ENCODE measurements at regions not wholly inside any gene's neighbourhood (a gene's known extent, or its start where the extent isn't known, plus 50 kb on each side); places are given as distances from the start of the nearest gene placed in this dataset.

DNA sequence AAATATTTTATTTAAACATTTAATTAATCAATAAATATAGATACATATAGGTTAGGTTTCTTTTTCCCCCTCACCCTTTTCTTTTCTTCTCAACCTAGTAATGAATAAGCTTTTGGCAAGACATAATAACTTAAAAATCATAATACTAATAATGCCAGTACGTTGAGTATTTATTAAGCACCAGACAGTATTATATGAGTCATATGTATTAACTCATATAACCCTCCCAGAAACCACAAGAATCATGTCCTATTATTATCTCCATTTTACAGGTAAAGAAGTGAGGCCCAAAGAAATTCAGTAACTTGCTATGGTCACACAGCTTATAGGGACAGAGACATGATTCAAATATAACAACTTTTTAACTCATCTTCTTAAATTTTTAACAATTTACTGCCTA, 834.5 kb upstream of the ADGRL2 start:
- Mint-ChIP-seq H3K27me3 (ENCODE audit: insufficient read depth) (no peaks in the 10 kb centered on the region), H3K4me3 (no peak overlapping the region), H3K4me1 (peaks cover 4% of the 10 kb centered on the region), H3K36me3 (ENCODE audit: low read depth) (no peaks in the 10 kb centered on the region), H3K27ac (no peak overlapping the region), H3K9me3 (no peaks in the 10 kb centered on the region)
- no peak for DNase-seq
- WGBS, 2 experiments (ENCODE audit: insufficient coverage in 1 of 2, insufficient read length in 1 of 2), result 100% methylated on average over 1 of the region's 1 CpG; no CpG with 5 or more reads in 1 of the 2 experiments
- Histone ChIP-seq H3K4me3 (ENCODE audit: low read length) (no peak overlapping the region), H3K4me1 (ENCODE audit: control insufficient read depth, insufficient read depth, low read length) (no peaks in the 10 kb centered on the region), H3K27me3 (ENCODE audit: control insufficient read depth, insufficient read depth, low read length, poor library complexity, severe bottlenecking) (no peaks in the 10 kb centered on the region), H3K36me3 (ENCODE audit: control insufficient read depth, insufficient read depth, low read length) (no peaks in the 10 kb centered on the region), H3K27ac (ENCODE audit: low read depth, low read length) (no peak overlapping the region), H3K9ac (ENCODE audit: extremely low read depth, low read length, poor library complexity, severe bottlenecking) (no peak overlapping the region), H3K9me3 (ENCODE audit: control insufficient read depth, low read length) (no peaks in the 10 kb centered on the region)
- TF ChIP-seq, protein P1, sequence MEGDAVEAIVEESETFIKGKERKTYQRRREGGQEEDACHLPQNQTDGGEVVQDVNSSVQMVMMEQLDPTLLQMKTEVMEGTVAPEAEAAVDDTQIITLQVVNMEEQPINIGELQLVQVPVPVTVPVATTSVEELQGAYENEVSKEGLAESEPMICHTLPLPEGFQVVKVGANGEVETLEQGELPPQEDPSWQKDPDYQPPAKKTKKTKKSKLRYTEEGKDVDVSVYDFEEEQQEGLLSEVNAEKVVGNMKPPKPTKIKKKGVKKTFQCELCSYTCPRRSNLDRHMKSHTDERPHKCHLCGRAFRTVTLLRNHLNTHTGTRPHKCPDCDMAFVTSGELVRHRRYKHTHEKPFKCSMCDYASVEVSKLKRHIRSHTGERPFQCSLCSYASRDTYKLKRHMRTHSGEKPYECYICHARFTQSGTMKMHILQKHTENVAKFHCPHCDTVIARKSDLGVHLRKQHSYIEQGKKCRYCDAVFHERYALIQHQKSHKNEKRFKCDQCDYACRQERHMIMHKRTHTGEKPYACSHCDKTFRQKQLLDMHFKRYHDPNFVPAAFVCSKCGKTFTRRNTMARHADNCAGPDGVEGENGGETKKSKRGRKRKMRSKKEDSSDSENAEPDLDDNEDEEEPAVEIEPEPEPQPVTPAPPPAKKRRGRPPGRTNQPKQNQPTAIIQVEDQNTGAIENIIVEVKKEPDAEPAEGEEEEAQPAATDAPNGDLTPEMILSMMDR (conservative IDR thresholded peaks at IDR 0.05), result no peak

DNA sequence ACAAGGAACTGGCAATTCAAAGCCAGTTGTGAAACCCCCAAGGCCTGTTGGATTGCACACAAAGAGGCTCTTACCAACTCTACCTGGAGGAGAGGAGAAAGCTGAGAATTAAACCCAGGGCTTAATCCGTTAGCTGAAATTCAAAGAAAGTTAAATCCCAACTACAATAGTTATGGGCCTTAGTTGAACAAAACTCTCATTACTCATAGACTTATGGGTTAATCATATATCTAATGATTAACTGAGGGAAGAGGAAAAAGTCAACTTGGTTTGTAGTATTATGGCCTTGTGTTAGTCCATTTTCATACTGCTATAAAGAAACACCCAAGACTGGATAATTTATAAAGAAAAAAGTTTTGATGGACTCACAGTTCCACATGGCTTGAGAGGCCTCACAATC, 838.2 kb upstream of the ADGRL2 start:
- H3K4me3 ChIP-seq (ENCODE audit: low read length), result no peak overlapping the region
- no peaks in the 10 kb centered on the region for H3K4me1 ChIP-seq (ENCODE audit: control insufficient read depth, insufficient read depth, low read length)
- no peaks in the 10 kb centered on the region for H3K36me3 Mint-ChIP-seq (ENCODE audit: low read depth)
- no peaks in the 10 kb centered on the region for H3K9me3 Mint-ChIP-seq
- no peak overlapping the region for H3K27ac ChIP-seq (ENCODE audit: low read depth, low read length)
- no peak overlapping the region for H3K9ac ChIP-seq (ENCODE audit: extremely low read depth, low read length, poor library complexity, severe bottlenecking)
- WGBS, 2 experiments (ENCODE audit: insufficient coverage in 1 of 2, insufficient read length in 1 of 2), result 100% methylated on average over 1 of the region's 1 CpG; no CpG with 5 or more reads in 1 of the 2 experiments
- no peaks in the 10 kb centered on the region for H3K9me3 ChIP-seq (ENCODE audit: control insufficient read depth, low read length)
- no peaks in the 10 kb centered on the region for H3K36me3 ChIP-seq (ENCODE audit: control insufficient read depth, insufficient read depth, low read length)
- no peak overlapping the region for H3K27ac Mint-ChIP-seq
- H3K4me1 Mint-ChIP-seq, result peaks cover 4% of the 10 kb centered on the region
- no peaks in the 10 kb centered on the region for H3K27me3 Mint-ChIP-seq (ENCODE audit: insufficient read depth)
- TF ChIP-seq, protein P1 (conservative IDR thresholded peaks at IDR 0.05), result no peak
- H3K27me3 ChIP-seq (ENCODE audit: control insufficient read depth, insufficient read depth, low read length, poor library complexity, severe bottlenecking), result no peaks in the 10 kb centered on the region
- no peak for DNase-seq
- H3K4me3 Mint-ChIP-seq, result no peak overlapping the region

DNA sequence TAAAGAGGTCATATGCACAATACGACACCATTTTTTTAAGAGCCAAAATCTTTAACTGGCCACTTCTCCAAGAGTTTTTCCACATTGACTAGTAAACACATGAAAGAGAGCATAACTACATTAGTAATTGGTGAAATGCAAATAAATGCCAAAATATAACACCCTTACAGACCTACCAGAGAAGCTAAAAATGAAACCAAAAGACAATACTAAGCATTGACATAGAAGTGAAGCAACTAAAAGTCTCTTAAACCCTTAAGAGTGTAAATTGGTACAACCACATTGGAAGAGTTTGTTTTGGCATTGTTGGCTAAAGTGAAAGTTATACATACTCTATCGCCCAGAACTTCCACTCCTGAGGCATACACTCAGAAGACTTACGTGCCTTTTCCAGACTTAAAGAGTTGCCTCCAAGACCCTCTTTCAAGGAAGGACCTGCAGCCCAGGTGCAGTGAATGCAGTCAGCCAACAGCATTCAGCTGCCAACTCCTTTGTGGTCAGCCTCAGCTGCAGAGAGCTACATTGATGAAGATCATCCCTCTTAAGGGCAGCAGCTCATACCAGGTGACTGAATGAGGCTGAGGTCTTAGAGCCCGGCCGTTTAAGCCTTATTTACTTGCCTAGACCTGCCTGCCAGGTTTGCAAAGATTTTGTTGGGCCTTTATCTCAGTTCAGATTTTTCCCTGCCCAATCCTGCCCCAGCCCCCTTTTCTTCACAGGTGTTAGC, 839.1 kb upstream of the ADGRL2 start:
- Mint-ChIP-seq H3K27ac (no peak overlapping the region), H3K36me3 (ENCODE audit: low read depth) (no peaks in the 10 kb centered on the region)

More for the DNA sequence above, 839.1 kb upstream of the ADGRL2 start:
- no peaks in the 10 kb centered on the region for H3K9me3 ChIP-seq (ENCODE audit: control insufficient read depth, low read length)
- Mint-ChIP-seq H3K9me3 (no peaks in the 10 kb centered on the region), H3K4me1 (peaks cover 4% of the 10 kb centered on the region), H3K4me3 (no peak overlapping the region), H3K27me3 (ENCODE audit: insufficient read depth) (no peaks in the 10 kb centered on the region)
- no peak overlapping the region for H3K4me3 ChIP-seq (ENCODE audit: low read length)
- H3K27me3 ChIP-seq (ENCODE audit: control insufficient read depth, insufficient read depth, low read length, poor library complexity, severe bottlenecking), result no peaks in the 10 kb centered on the region
- H3K9ac ChIP-seq (ENCODE audit: extremely low read depth, low read length, poor library complexity, severe bottlenecking), result no peak overlapping the region
- TF ChIP-seq, protein P1 (conservative IDR thresholded peaks at IDR 0.05), result no peak
- H3K36me3 ChIP-seq (ENCODE audit: control insufficient read depth, insufficient read depth, low read length), result no peaks in the 10 kb centered on the region
- 90 to 100% methylated on average over 4 to 5 of the region's 5 CpGs for WGBS, 2 experiments (ENCODE audit: insufficient coverage in 1 of 2, insufficient read length in 1 of 2)
- no peak for DNase-seq
- H3K27ac ChIP-seq (ENCODE audit: low read depth, low read length), result no peak overlapping the region
- H3K4me1 ChIP-seq (ENCODE audit: control insufficient read depth, insufficient read depth, low read length), result no peaks in the 10 kb centered on the region

Data from endodermal cell (in vitro differentiated cells).